Activated T-helper 1 cell treated with anti-CD3 and anti-CD28 coated beads, Interleukin-12 subunit alpha, Interleukin-12 subunit beta, Interleukin-2, Interleukin-4 antibody, amounts not matched to agents 30 ng/mL and 10 ng/mL and 1 ng/mL, durations not matched to agents 14 hours and 24 hours and 36 hours (primary cell): ENCODE measurements at regions not wholly inside any gene's neighbourhood (a gene's known extent, or its start where the extent isn't known, plus 50 kb on each side); places are given as distances from the start of the nearest gene placed in this dataset.

Experiments used
- DNase-seq: peaks from one replicate; pipeline ENCODE4 v3.0.0; 2021; ENCODE audit warnings: low spot score
- H3K27ac Mint-ChIP-seq: one replicate; pipeline ENCODE4 v1.8.0; 2021; ENCODE audit warnings: mild to moderate bottlenecking, mixed read lengths
- H3K27me3 Mint-ChIP-seq: one replicate; pipeline ENCODE4 v1.8.0; 2022; ENCODE audit warnings: mild to moderate bottlenecking, moderate library complexity, mixed read lengths; ENCODE audit not compliant: insufficient read depth
- H3K36me3 Mint-ChIP-seq: one replicate; pipeline ENCODE4 v1.8.0; 2021; ENCODE audit warnings: low read depth, mixed read lengths
- H3K4me1 Mint-ChIP-seq: one replicate; pipeline ENCODE4 v1.8.0; 2021; ENCODE audit warnings: low read depth, mixed read lengths
- H3K4me3 Mint-ChIP-seq: one replicate; pipeline ENCODE4 v1.8.0; 2021; ENCODE audit warnings: mild to moderate bottlenecking, moderate library complexity, mixed read lengths
- H3K9me3 Mint-ChIP-seq: one replicate; pipeline ENCODE4 v1.8.0; 2021; ENCODE audit warnings: mixed read lengths
- intact Hi-C: fragments of 100-400 bp; cut with micrococcal nuclease; formaldehyde crosslinking; loops from one replicate; pipeline ENCODE4 v1.15.1; 2024

DNA sequence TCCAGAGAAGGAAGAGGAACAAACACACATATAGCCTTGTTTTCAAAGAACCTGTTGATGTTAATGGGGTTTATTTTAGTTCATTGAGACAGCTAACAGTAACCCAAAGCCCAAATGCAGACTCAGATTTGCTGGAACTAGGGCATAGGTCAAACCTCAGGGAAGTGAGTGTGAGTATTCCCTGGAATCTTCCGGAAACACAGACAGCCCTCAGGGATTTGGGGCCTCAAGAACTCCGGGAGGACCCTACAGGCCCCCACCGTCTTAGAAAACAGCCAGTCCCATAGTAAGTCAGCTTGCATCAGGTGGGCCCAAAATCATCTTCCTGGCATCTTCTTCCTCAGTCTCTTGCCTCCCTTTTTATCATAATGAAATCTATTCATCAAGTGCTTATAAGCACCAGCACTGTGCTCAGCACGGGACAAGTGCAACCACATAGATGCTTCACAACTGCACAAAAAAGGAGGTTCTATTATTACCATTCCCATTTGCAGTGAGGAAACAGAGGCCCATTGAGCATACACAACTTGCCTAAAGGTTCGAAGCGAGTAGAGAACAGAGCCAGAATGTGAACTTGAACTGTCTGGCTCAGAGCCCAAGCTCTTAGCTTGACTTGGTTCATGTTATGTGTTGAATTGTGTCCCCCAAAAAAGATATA lies 50.2 kb upstream of the BCL11A start:
- no peak overlapping the region for H3K4me3 Mint-ChIP-seq
- no peaks in the 10 kb centered on the region for H3K9me3 Mint-ChIP-seq
- no peaks in the 10 kb centered on the region for H3K36me3 Mint-ChIP-seq
- intact Hi-C loops, result no loop called here
- DNase-seq, result no peak
- no peak overlapping the region for H3K27ac Mint-ChIP-seq
- no peaks in the 10 kb centered on the region for H3K4me1 Mint-ChIP-seq
- peaks cover 9% of the 10 kb centered on the region for H3K27me3 Mint-ChIP-seq

DNA sequence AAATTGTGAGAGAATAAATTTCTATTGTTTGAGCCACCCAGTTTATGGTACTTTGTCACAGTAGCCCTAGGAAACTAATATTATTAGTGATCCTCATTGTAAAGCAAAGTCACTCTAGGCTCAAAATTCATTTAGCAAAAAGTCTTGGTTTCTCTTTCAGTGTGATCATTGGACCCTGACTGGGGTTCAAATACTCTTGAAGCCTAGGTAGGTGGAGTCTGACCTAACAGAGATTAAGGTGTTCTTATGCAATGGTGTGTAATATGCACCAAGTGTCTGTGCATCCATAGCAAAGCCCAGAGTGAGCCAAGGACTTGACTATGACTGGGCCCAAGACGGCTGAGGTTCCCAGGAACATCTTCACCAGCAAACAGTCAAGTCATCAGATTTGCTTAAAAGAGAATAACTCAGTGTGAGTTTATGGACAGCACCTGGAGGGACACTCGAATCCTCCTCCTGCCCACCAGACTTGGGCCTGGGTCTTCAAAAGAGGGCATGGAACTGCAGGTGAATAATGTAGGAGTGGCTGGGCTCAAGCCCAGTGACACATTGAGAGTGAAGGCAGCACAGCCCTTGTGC lies 51.1 kb upstream of the BCL11A start:
- Mint-ChIP-seq H3K4me1 (no peaks in the 10 kb centered on the region), H3K27me3 (peaks cover 13% of the 10 kb centered on the region), H3K9me3 (no peaks in the 10 kb centered on the region), H3K36me3 (no peaks in the 10 kb centered on the region), H3K27ac (no peak overlapping the region), H3K4me3 (no peak overlapping the region)
- no peak for DNase-seq
- intact Hi-C loops, result no loop called here

DNA sequence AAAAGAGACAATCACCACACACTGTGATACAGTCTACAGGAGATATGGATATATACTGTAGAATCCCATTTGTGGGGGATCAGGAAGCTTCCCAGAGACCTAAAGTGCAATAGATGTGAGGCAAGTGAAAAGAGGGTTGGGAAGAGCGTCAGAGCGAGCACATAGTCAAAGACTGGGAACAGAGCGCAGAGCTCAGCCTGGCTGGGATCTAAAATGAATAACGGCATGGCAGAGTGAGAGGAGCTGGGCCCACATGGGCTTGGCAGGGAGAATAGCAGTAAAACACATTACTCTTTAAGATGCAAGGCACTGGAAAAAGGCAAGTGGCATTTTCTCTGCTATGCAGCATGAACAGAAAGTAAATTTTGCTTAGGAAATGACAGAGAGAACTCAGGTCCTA lies 52.4 kb upstream of the BCL11A start:
- Mint-ChIP-seq H3K27ac (no peak overlapping the region), H3K27me3 (peaks cover 16% of the 10 kb centered on the region), H3K36me3 (no peaks in the 10 kb centered on the region), H3K9me3 (no peaks in the 10 kb centered on the region), H3K4me1 (no peaks in the 10 kb centered on the region), H3K4me3 (no peak overlapping the region)
- intact Hi-C loops, result no loop called here
- DNase-seq, result no peak

DNA sequence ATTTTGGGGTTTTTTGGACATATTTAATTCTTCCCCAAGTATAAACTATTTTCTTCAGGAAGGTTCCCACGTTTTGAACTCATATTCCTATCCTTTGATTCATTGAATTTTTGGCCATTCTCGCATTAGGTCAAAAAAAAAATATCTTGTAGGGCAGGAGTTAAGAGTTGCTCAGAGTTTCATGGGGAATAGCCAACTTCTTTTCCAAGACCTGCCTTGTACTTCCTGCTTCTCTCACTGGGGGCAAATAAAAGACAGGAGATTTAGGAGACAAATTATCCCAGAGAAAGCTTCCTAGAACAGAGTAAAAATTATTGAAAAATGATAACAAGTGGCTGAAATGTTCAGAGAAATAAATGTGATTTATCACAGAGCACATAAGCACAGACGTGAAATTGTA lies 55.2 kb upstream of the BCL11A start:
- no peaks in the 10 kb centered on the region for H3K36me3 Mint-ChIP-seq

DNA sequence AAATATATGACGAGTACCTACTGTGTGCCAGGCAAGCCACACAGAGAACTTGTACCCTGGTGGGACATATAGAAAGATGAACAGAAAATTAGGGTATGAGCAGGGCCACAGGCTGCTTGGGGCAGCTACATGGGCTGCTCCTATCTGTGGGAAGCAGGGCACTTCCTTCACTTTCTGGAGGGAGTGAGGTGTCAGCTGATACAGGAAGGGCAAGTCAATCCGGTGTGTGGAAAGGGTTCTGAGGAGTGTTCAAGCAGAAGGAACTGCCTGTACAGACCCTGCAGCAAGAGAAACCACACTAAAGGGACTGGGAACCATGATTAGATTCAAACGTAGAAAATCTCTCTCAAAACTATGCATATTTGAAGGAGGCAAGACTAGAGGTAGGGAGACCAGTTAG lies 58.6 kb upstream of the BCL11A start:
- no peak for DNase-seq
- H3K36me3 Mint-ChIP-seq, result no peaks in the 10 kb centered on the region
- no peak overlapping the region for H3K27ac Mint-ChIP-seq
- H3K4me1 Mint-ChIP-seq, result no peaks in the 10 kb centered on the region
- peaks cover 23% of the 10 kb centered on the region for H3K27me3 Mint-ChIP-seq
- H3K4me3 Mint-ChIP-seq, result no peak overlapping the region
- intact Hi-C loops, result no loop called here
- no peaks in the 10 kb centered on the region for H3K9me3 Mint-ChIP-seq

More for the DNA sequence above, 55.2 kb upstream of the BCL11A start:
- Mint-ChIP-seq H3K4me1 (no peaks in the 10 kb centered on the region), H3K27ac (no peak overlapping the region), H3K9me3 (no peaks in the 10 kb centered on the region), H3K4me3 (no peak overlapping the region), H3K27me3 (peaks cover 25% of the 10 kb centered on the region)
- DNase-seq, result no peak
- intact Hi-C loops, result no loop called here

DNA sequence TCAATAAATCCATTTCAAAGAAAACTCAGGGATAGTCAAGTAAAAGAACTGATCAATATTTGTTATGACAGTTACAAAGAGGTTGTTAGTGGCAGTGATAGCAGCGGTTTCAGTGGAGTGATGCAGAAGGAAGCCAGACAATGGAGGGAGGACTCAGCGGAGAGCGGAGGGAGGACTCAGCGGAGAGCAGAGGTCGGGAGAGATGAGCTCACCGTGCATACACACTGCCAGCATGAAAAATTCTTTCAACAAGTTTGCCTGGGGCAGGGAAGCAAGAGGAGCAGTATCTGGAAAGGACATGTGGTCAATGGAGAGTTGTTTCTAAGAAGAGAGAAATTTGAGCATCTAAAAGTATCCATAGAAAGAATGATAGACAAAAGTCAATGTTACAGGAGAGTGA lies 60.9 kb upstream of the BCL11A start:
- Mint-ChIP-seq H3K4me3 (no peak overlapping the region), H3K9me3 (no peaks in the 10 kb centered on the region), H3K27me3 (peaks cover 17% of the 10 kb centered on the region), H3K4me1 (no peaks in the 10 kb centered on the region), H3K27ac (no peak overlapping the region), H3K36me3 (no peaks in the 10 kb centered on the region)
- intact Hi-C loops, result no loop called here
- DNase-seq, result no peak

DNA sequence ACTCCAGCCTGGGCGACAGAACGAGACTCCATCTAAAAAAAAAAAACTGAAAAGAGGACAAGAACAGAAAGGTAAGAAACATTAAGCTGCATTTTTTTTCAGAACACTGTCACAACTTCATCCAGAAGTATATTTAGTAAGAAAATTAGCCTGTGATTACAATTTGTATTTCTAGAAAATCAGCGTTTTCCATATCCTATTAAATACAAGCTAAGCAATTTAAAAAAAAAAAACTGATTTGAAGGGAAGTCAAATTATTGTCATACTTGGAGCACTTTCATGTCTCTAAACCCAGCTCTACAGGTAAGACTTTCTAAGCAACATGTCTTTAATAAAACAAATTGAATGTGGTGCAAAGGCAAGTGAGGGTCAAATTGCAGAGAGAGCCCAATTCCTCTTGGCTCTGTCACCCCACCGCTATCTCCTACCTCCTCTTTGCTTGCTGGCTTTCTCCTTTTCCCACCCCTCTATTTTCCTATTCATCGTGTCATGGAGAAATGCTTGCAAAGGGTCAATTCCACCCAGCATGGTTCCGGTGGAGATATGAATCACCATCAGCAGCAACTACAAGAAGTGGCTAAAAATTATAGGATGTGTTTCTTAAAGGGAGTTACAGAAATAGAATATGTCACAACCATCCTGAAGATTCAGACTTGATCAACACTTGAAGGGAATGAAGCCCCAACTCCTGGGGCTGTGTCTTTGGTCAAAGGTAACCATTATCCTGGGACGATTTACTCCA lies 68.4 kb upstream of the BCL11A start:
- no peak for DNase-seq
- Mint-ChIP-seq H3K9me3 (no peaks in the 10 kb centered on the region), H3K4me1 (no peaks in the 10 kb centered on the region), H3K4me3 (no peak overlapping the region), H3K27ac (no peak overlapping the region), H3K36me3 (no peaks in the 10 kb centered on the region), H3K27me3 (peaks cover 8% of the 10 kb centered on the region)
- intact Hi-C loops, result no loop called here

DNA sequence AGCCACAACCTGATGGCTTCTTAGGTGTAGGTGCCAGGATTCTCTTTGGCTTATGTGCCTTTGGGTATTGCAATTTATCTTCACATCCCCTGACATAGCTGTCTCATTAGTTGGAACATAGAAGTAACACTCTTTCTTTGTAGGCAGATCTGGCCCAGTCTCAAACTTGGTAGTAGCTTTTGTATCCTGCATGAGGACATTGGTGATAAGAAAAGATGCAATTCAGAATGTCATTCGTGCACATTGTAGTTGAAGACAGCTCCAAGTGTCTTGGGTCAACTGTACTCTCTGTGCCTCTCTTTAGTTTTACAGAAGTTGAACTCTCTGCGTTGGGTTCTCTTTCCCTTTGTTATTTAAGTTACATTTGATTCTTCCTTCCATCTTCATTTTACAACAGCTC lies 69.6 kb upstream of the BCL11A start:
- intact Hi-C loops, result no loop called here
- H3K36me3 Mint-ChIP-seq, result no peaks in the 10 kb centered on the region
- no peak for DNase-seq
- H3K9me3 Mint-ChIP-seq, result no peaks in the 10 kb centered on the region
- peaks cover 8% of the 10 kb centered on the region for H3K27me3 Mint-ChIP-seq
- H3K27ac Mint-ChIP-seq, result no peak overlapping the region
- H3K4me1 Mint-ChIP-seq, result no peaks in the 10 kb centered on the region
- no peak overlapping the region for H3K4me3 Mint-ChIP-seq

DNA sequence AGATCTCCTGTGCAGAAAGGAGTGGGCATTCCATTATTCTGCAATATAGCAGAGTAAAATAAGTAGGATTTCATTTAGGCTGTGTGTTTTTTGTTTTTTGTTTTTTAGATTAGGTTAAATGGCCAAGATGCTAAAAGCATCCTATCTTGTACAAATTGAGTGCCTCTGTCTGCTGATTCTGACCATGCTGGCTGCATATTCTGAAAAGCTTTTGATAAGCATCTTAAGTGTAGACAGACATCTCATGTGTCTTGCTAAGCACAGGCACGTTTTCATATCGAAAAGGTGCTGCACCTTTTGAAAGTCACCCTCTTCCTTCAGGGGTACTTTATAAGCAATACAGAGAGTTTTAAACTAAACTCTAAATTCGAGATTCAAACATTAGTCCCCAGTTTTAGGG lies 74.0 kb upstream of the BCL11A start:
- no peak overlapping the region for H3K4me3 Mint-ChIP-seq
- H3K27me3 Mint-ChIP-seq, result peaks cover 10% of the 10 kb centered on the region
- no peak overlapping the region for H3K27ac Mint-ChIP-seq
- no peak for DNase-seq
- no peaks in the 10 kb centered on the region for H3K36me3 Mint-ChIP-seq
- H3K4me1 Mint-ChIP-seq, result no peaks in the 10 kb centered on the region
- intact Hi-C loops, result no loop called here
- H3K9me3 Mint-ChIP-seq, result no peaks in the 10 kb centered on the region

DNA sequence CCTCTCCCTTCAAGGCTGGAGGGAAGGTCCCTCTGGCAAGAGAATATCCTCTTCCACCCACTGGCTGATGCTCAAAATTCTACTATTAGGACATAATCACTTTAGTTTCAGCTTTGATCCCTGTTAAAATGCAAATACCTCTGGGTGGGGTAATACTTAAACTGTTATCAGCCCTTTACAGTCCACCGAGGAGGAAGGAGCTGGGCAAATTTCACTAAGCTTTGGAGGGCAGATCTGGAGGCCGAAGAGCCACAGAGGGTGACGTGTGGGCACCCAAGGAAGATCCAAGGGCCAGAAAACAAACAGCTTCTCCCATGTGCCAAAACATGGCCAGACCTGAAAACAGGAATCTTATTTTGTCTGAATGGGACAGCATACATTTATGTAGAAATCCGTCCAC lies 74.6 kb upstream of the BCL11A start:
- Mint-ChIP-seq H3K9me3 (no peaks in the 10 kb centered on the region), H3K36me3 (no peaks in the 10 kb centered on the region), H3K4me1 (no peaks in the 10 kb centered on the region), H3K4me3 (no peak overlapping the region), H3K27ac (no peak overlapping the region), H3K27me3 (peaks cover 10% of the 10 kb centered on the region)
- DNase-seq, result no peak
- intact Hi-C loops, result no loop called here

DNA sequence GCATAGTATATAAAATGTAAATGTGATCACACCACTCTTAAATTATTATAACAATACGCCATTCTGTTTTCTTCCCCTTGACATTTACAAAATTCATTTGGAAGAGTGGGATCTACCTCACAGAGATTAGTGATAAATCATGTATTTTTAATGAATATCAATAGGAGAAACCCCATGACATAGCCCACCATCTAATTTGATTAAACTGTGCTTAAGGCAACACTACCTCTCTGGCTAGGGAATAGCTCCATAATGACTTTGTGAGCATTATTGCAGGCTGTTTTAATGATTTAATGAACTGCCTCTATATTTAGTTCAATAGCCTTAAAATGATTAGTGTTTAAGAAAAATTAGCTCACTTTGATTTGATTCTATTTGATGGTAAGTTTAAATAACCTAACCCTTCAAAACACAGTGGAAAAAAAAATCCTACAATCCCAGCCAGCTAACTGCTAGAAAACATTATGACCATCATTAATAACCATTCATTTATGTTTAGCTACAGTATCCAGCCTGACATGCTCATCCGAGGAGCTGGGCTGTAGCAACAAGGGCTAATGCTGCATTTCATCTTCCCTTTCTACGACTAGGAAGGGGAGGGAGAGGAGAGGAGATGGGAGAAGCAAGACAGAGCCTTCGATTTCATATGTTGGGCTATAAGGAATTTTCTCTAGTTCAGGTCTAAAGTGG lies 75.3 kb upstream of the BCL11A start:
- intact Hi-C loops, result no loop called here
- no peaks in the 10 kb centered on the region for H3K9me3 Mint-ChIP-seq
- no peaks in the 10 kb centered on the region for H3K36me3 Mint-ChIP-seq
- no peak for DNase-seq
- H3K4me1 Mint-ChIP-seq, result no peaks in the 10 kb centered on the region
- H3K27me3 Mint-ChIP-seq, result peaks cover 10% of the 10 kb centered on the region
- H3K4me3 Mint-ChIP-seq, result no peak overlapping the region
- H3K27ac Mint-ChIP-seq, result no peak overlapping the region

DNA sequence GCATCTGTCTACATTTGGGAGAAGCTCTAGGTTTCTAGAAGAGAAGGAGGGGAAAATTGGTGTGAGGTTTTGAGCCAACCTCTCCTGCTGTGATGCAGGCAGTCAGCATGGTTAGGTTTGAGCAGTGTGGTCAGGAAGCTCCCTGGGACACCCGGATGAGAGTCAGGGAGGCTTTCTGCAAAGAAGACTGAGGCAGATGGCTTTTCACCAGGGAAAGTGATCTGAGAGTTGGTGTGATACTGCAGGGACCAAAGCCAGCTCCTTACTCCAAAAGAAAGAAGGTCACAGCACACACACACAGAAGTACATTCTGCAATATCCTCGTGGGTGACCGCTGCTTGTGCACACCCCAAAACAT lies 75.8 kb upstream of the BCL11A start:
- Mint-ChIP-seq H3K4me1 (no peaks in the 10 kb centered on the region), H3K9me3 (no peaks in the 10 kb centered on the region), H3K27me3 (peaks cover 10% of the 10 kb centered on the region), H3K4me3 (no peak overlapping the region), H3K36me3 (no peaks in the 10 kb centered on the region), H3K27ac (no peak overlapping the region)
- intact Hi-C loops, result no loop called here
- DNase-seq, result no peak

DNA sequence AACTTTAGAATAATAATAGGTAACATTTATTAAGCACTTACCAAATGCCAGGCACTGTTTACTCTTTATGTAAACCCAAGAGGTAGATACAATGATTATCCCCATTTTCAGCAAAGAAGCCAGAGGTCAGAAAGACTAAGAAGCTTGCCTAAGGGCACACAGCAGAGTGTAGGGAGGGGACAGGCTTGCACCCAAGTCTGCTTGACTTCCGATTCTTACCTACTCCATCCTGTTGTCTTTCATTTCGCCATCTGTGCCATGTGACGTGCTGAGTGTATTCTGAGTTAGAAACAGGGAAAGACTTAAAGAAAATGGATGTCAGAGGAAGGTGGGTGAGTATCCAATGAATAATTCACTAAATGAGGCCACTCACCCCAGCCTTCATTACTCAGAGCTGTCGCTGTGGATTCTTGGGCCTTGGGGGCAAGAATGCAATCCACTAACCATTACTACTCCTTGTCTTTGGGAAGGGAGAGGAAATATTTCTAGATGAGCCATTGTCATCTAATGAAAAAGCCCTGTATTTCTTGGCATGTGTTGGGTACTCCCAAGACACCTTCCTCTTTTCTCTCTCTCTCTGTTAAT lies 76.4 kb upstream of the BCL11A start:
- no peaks in the 10 kb centered on the region for H3K9me3 Mint-ChIP-seq
- no peak overlapping the region for H3K4me3 Mint-ChIP-seq
- intact Hi-C loops, result no loop called here
- DNase-seq, result no peak
- H3K36me3 Mint-ChIP-seq, result no peaks in the 10 kb centered on the region
- peaks cover 10% of the 10 kb centered on the region for H3K27me3 Mint-ChIP-seq
- H3K27ac Mint-ChIP-seq, result no peak overlapping the region
- no peaks in the 10 kb centered on the region for H3K4me1 Mint-ChIP-seq
